Esophagus squamous epithelium (tissue), 5 donors: ENCODE measurements at regions not wholly inside any gene's neighbourhood (a gene's known extent, or its start where the extent isn't known, plus 50 kb on each side); places are given as distances from the start of the nearest gene placed in this dataset.

Experiments
- DNase-seq: peaks from one replicate; lab custom pipeline; 2025; lab: John Stamatoyannopoulos, UW
- H3K27ac ChIP-seq, 4 donors: fragments of 200-600 bp; sonication (generic); one replicate each; pipeline ENCODE4 v1.5.1; 2016 to 2019; ENCODE audit warnings: mild to moderate bottlenecking in 1 of 4
- H3K27me3 ChIP-seq, 4 donors: fragments of 200-600 bp; sonication (generic); 1 replicate in 3 of 4; 2 replicates in 1 of 4; pipeline versions ENCODE4 v1.5.1 to v1.6.0; 2017 to 2021; ENCODE audit warnings: antibody characterized with exemption in 1 of 4
- H3K36me3 ChIP-seq, 3 donors: fragments of 200-600 bp; sonication (generic); one replicate each; pipeline ENCODE4 v1.5.1; 2016 to 2019
- H3K4me1 ChIP-seq, 3 donors: fragments of 200-600 bp; sonication (generic); one replicate each; pipeline ENCODE4 v1.5.1; 2017 to 2019
- H3K4me3 ChIP-seq, 4 donors: fragments of 200-600 bp; sonication (generic); 1 replicate in 3 of 4; 2 replicates in 1 of 4; pipeline ENCODE4 v1.5.1; 2016 to 2019; ENCODE audit warnings: mild to moderate bottlenecking in 2 of 4, moderate library complexity in 1 of 4
- H3K9me3 ChIP-seq, 3 donors: fragments of 200-600 bp; sonication (generic); one replicate each; pipeline ENCODE4 v1.5.1; 2016 to 2019
- CTCF ChIP-seq, 6 experiments: fragments of 450-650 bp in 4 of 6; fragments of 200-600 bp in 2 of 6; sonication (generic) in 2 of 6; IDR thresholded peaks; one replicate each; pipeline ENCODE4 v1.5.1; 2016 to 2019; ENCODE audit warnings: antibody characterized with exemption in 6 of 6, mild to moderate bottlenecking in 4 of 6, moderate library complexity in 4 of 6
- POLR2A ChIP-seq, 4 donors: fragments of 450-650 bp; IDR thresholded peaks; one replicate each; pipeline ENCODE4 v1.6.1; 2017; ENCODE audit warnings: antibody characterized with exemption in 4 of 4, mild to moderate bottlenecking in 4 of 4, moderate library complexity in 3 of 4
- WGBS, 2 donors: methylation state at CpG; one replicate each; pipeline ENCODE4 v1.1.5; 2018; 5-methylcytosine and 5-hydroxymethylcytosine counted together
- intact Hi-C: fragments of 100-400 bp; cut with DNase I; formaldehyde crosslinking; loops from one replicate; pipeline ENCODE4 v1.15.0; 2022
- donor health status: DM: yes; HTN: yes; CAD: no.

- Histone ChIP-seq H3K4me1 (peaks cover 0 to 22% (median 3%) of the 10 kb centered on the region in 3 donors), H3K27me3 (no peaks in the 10 kb centered on the region), H3K27ac (no peak overlapping the region), H3K9me3 (no peaks in the 10 kb centered on the region), H3K4me3 (no peak overlapping the region), H3K36me3 (no peaks in the 10 kb centered on the region)
- intact Hi-C loops = no loop called here
- DNase-seq = no peak
- WGBS, 2 donors = 55 to 75% methylated on average over 3 of the region's 3 CpGs
- TF ChIP-seq CTCF (IDR thresholded peaks at IDR 0.05) = no peak
- TF ChIP-seq POLR2A (IDR thresholded peaks at IDR 0.05) = no peak
These were observed 65.9 kb upstream of the NEBL start for GRCh38 chr10:20963056-20963455.

- H3K36me3 ChIP-seq = no peaks in the 10 kb centered on the region
- H3K27me3 ChIP-seq = no peaks in the 10 kb centered on the region
- H3K27ac ChIP-seq = no peak overlapping the region
- TF ChIP-seq CTCF (IDR thresholded peaks at IDR 0.05) (no peak), POLR2A (IDR thresholded peaks at IDR 0.05) (no peak)
- no peak for DNase-seq
- H3K4me3 ChIP-seq = no peak overlapping the region
- WGBS, 2 donors = 29 to 44% methylated on average over 3 of the region's 3 CpGs
- H3K4me1 ChIP-seq = peaks cover 0 to 29% (median 3%) of the 10 kb centered on the region in 3 donors
- intact Hi-C loops = no loop called here
- no peaks in the 10 kb centered on the region for H3K9me3 ChIP-seq
These were observed 65.1 kb upstream of the NEBL start for GRCh38 chr10:20962165-20962564.

GRCh38 chr10:20959242-20959641, 62.1 kb upstream of the NEBL start:
- peaks cover 0 to 9% (median 0%) of the 10 kb centered on the region in 3 donors for H3K36me3 ChIP-seq
- no peaks in the 10 kb centered on the region for H3K9me3 ChIP-seq
- H3K27ac ChIP-seq = no peak overlapping the region
- peaks cover 3 to 42% (median 4%) of the 10 kb centered on the region in 3 donors for H3K4me1 ChIP-seq
- H3K27me3 ChIP-seq = no peaks in the 10 kb centered on the region
- no peak overlapping the region for H3K4me3 ChIP-seq
- intact Hi-C loops = no loop called here
- 85 to 86% methylated on average over 1 of the region's 1 CpG for WGBS, 2 donors
- DNase-seq = no peak
- TF ChIP-seq POLR2A (IDR thresholded peaks at IDR 0.05) (no peak), CTCF (IDR thresholded peaks at IDR 0.05) (no peak)

GRCh38 chr10:20958764-20959163, 61.7 kb upstream of the NEBL start:
- WGBS, 2 donors = 69 to 84% methylated on average over 3 of the region's 3 CpGs
- intact Hi-C loops = no loop called here
- Histone ChIP-seq H3K4me1 (peaks cover 3 to 42% (median 4%) of the 10 kb centered on the region in 3 donors), H3K9me3 (no peaks in the 10 kb centered on the region), H3K27ac (no peak overlapping the region), H3K36me3 (peaks cover 0 to 9% (median 0%) of the 10 kb centered on the region in 3 donors), H3K27me3 (no peaks in the 10 kb centered on the region), H3K4me3 (no peak overlapping the region)
- no peak for DNase-seq
- TF ChIP-seq CTCF (IDR thresholded peaks at IDR 0.05) (no peak), POLR2A (IDR thresholded peaks at IDR 0.05) (no peak)

GRCh38 chr10:20958225-20958624, 61.1 kb upstream of the NEBL start:
- no peak for DNase-seq
- WGBS, 2 donors = 81 to 86% methylated on average over 4 of the region's 4 CpGs
- Histone ChIP-seq H3K27me3 (no peaks in the 10 kb centered on the region), H3K4me3 (no peak overlapping the region), H3K9me3 (no peaks in the 10 kb centered on the region), H3K27ac (no peak overlapping the region), H3K36me3 (peaks cover 0 to 9% (median 0%) of the 10 kb centered on the region in 3 donors), H3K4me1 (peaks cover 3 to 39% (median 4%) of the 10 kb centered on the region in 3 donors)
- intact Hi-C loops = no loop called here
- TF ChIP-seq POLR2A (IDR thresholded peaks at IDR 0.05) (no peak), CTCF (IDR thresholded peaks at IDR 0.05) (no peak)
